ENCODE measurements at regions not wholly inside any gene's neighbourhood (a gene's known extent, or its start where the extent isn't known, plus 50 kb on each side); places are given as distances from the start of the nearest gene placed in this dataset.
"Not testable (repeated sequence)": the region's sequence is repeated elsewhere in the genome, so short reads cannot be mapped to it uniquely, and the experiment has no call there.

GRCh38 chr4:104279744-104280143, 214.9 kb downstream of the CXXC4 start:
- no peak for DNase-seq
- CTCF ChIA-PET = no interaction called here
- Mint-ChIP-seq H3K9me3 (ENCODE audit: low read depth) (peaks cover 2% of the 10 kb centered on the region), H3K27me3 (no peaks in the 10 kb centered on the region), H3K36me3 (no peaks in the 10 kb centered on the region), H3K27ac (no peak overlapping the region), H3K4me1 (no peaks in the 10 kb centered on the region), H3K4me3 (no peak overlapping the region)
- no peak for ATAC-seq

GRCh38 chr4:104272966-104273365, 221.7 kb downstream of the CXXC4 start:
- Mint-ChIP-seq H3K4me1 (no peaks in the 10 kb centered on the region), H3K9me3 (ENCODE audit: low read depth) (peaks cover 7% of the 10 kb centered on the region), H3K36me3 (no peaks in the 10 kb centered on the region), H3K27ac (no peak overlapping the region), H3K27me3 (no peaks in the 10 kb centered on the region), H3K4me3 (no peak overlapping the region)
- DNase-seq (no peak), ATAC-seq (no peak)
- CTCF ChIA-PET = no interaction called here

- H3K4me1 Mint-ChIP-seq; H3K36me3 Mint-ChIP-seq; H3K27me3 Mint-ChIP-seq; H3K9me3 Mint-ChIP-seq (ENCODE audit: low read depth); ATAC-seq; DNase-seq; H3K4me3 Mint-ChIP-seq; CTCF ChIA-PET; H3K27ac Mint-ChIP-seq: not testable (repeated sequence)
Measured at GRCh38 chr4:104269603-104270002, 225.1 kb downstream of the CXXC4 start.

GRCh38 chr4:104263100-104263499, 231.6 kb downstream of the CXXC4 start:
- Mint-ChIP-seq H3K9me3 (ENCODE audit: low read depth) (peaks cover 4% of the 10 kb centered on the region), H3K4me1 (no peaks in the 10 kb centered on the region), H3K27ac (no peak overlapping the region), H3K36me3 (no peaks in the 10 kb centered on the region), H3K4me3 (no peak overlapping the region), H3K27me3 (no peaks in the 10 kb centered on the region)
- ATAC-seq = no peak
- CTCF ChIA-PET = no interaction called here
- DNase-seq = no peak

GRCh38 chr4:104262678-104263077, 232.0 kb downstream of the CXXC4 start:
- H3K4me1 Mint-ChIP-seq = no peaks in the 10 kb centered on the region
- no peak for ATAC-seq
- H3K36me3 Mint-ChIP-seq = no peaks in the 10 kb centered on the region
- no peak overlapping the region for H3K27ac Mint-ChIP-seq
- H3K9me3 Mint-ChIP-seq (ENCODE audit: low read depth) = peaks cover 4% of the 10 kb centered on the region
- no peak for DNase-seq
- no peak overlapping the region for H3K4me3 Mint-ChIP-seq
- CTCF ChIA-PET = no interaction called here
- no peaks in the 10 kb centered on the region for H3K27me3 Mint-ChIP-seq

GRCh38 chr4:104248726-104249125, 246.0 kb downstream of the CXXC4 start:
- Mint-ChIP-seq H3K27ac (no peak overlapping the region), H3K4me1 (no peaks in the 10 kb centered on the region), H3K9me3 (ENCODE audit: low read depth) (peaks cover 11% of the 10 kb centered on the region), H3K36me3 (no peaks in the 10 kb centered on the region), H3K27me3 (no peaks in the 10 kb centered on the region), H3K4me3 (no peak overlapping the region)
- CTCF ChIA-PET = no interaction called here
- no peak for ATAC-seq
- DNase-seq = no peak

- H3K4me1 Mint-ChIP-seq = no peaks in the 10 kb centered on the region
- DNase-seq (no peak), ATAC-seq (no peak)
- CTCF ChIA-PET = no interaction called here
- H3K4me3 Mint-ChIP-seq = no peak overlapping the region
- no peaks in the 10 kb centered on the region for H3K36me3 Mint-ChIP-seq
- no peak overlapping the region for H3K27ac Mint-ChIP-seq
- no peaks in the 10 kb centered on the region for H3K27me3 Mint-ChIP-seq
- no peaks in the 10 kb centered on the region for H3K9me3 Mint-ChIP-seq (ENCODE audit: low read depth)
Measured at GRCh38 chr4:104235967-104236366, 258.7 kb downstream of the CXXC4 start.

- no peaks in the 10 kb centered on the region for H3K27me3 Mint-ChIP-seq
- no peak overlapping the region for H3K27ac Mint-ChIP-seq
- no peaks in the 10 kb centered on the region for H3K4me1 Mint-ChIP-seq
- peaks cover 12% of the 10 kb centered on the region for H3K9me3 Mint-ChIP-seq (ENCODE audit: low read depth)
- DNase-seq (no peak), ATAC-seq (no peak)
- CTCF ChIA-PET = no interaction called here
- no peak overlapping the region for H3K4me3 Mint-ChIP-seq
- H3K36me3 Mint-ChIP-seq = no peaks in the 10 kb centered on the region
Measured at GRCh38 chr4:104217526-104217925, 277.2 kb downstream of the CXXC4 start.

- H3K36me3 Mint-ChIP-seq = no peaks in the 10 kb centered on the region
- H3K4me3 Mint-ChIP-seq = no peak overlapping the region
- no peaks in the 10 kb centered on the region for H3K4me1 Mint-ChIP-seq
- CTCF ChIA-PET = no interaction called here
- peaks cover 13% of the 10 kb centered on the region for H3K9me3 Mint-ChIP-seq (ENCODE audit: low read depth)
- no peaks in the 10 kb centered on the region for H3K27me3 Mint-ChIP-seq
- H3K27ac Mint-ChIP-seq = no peak overlapping the region
- ATAC-seq (no peak), DNase-seq (no peak)
Measured at GRCh38 chr4:104211657-104212056, 283.0 kb downstream of the CXXC4 start.

GRCh38 chr4:104210420-104210819, 284.3 kb downstream of the CXXC4 start:
- no peak for ATAC-seq
- H3K9me3 Mint-ChIP-seq (ENCODE audit: low read depth) = peaks cover 9% of the 10 kb centered on the region
- no peaks in the 10 kb centered on the region for H3K4me1 Mint-ChIP-seq
- no peak for DNase-seq
- no peaks in the 10 kb centered on the region for H3K27me3 Mint-ChIP-seq
- no peaks in the 10 kb centered on the region for H3K36me3 Mint-ChIP-seq
- no peak overlapping the region for H3K4me3 Mint-ChIP-seq
- no peak overlapping the region for H3K27ac Mint-ChIP-seq
- CTCF ChIA-PET = no interaction called here

GRCh38 chr4:104206784-104207183, 287.9 kb downstream of the CXXC4 start:
- H3K36me3 Mint-ChIP-seq = no peaks in the 10 kb centered on the region
- no peak overlapping the region for H3K4me3 Mint-ChIP-seq
- H3K27me3 Mint-ChIP-seq = no peaks in the 10 kb centered on the region
- DNase-seq (no peak), ATAC-seq (no peak)
- H3K4me1 Mint-ChIP-seq = no peaks in the 10 kb centered on the region
- CTCF ChIA-PET = no interaction called here
- H3K27ac Mint-ChIP-seq = no peak overlapping the region
- peaks cover 3% of the 10 kb centered on the region for H3K9me3 Mint-ChIP-seq (ENCODE audit: low read depth)

GRCh38 chr4:104205116-104205515, 289.6 kb downstream of the CXXC4 start:
- ATAC-seq = no peak
- Mint-ChIP-seq H3K9me3 (ENCODE audit: low read depth) (peaks cover 3% of the 10 kb centered on the region), H3K36me3 (no peaks in the 10 kb centered on the region), H3K4me1 (no peaks in the 10 kb centered on the region), H3K27ac (no peak overlapping the region), H3K4me3 (no peak overlapping the region), H3K27me3 (no peaks in the 10 kb centered on the region)
- CTCF ChIA-PET = no interaction called here
- no peak for DNase-seq

- Mint-ChIP-seq H3K27me3 (no peaks in the 10 kb centered on the region), H3K4me1 (no peaks in the 10 kb centered on the region), H3K36me3 (no peaks in the 10 kb centered on the region), H3K9me3 (ENCODE audit: low read depth) (peaks cover 5% of the 10 kb centered on the region), H3K4me3 (no peak overlapping the region), H3K27ac (no peak overlapping the region)
- ATAC-seq (no peak), DNase-seq (no peak)
- CTCF ChIA-PET = no interaction called here
Measured at GRCh38 chr4:104188301-104188700, 306.4 kb downstream of the CXXC4 start.

- DNase-seq = no peak
- H3K27ac Mint-ChIP-seq = no peak overlapping the region
- H3K4me3 Mint-ChIP-seq = no peak overlapping the region
- ATAC-seq = no peak
- peaks cover 5% of the 10 kb centered on the region for H3K9me3 Mint-ChIP-seq (ENCODE audit: low read depth)
- H3K36me3 Mint-ChIP-seq = no peaks in the 10 kb centered on the region
- H3K27me3 Mint-ChIP-seq = no peaks in the 10 kb centered on the region
- no peaks in the 10 kb centered on the region for H3K4me1 Mint-ChIP-seq
- CTCF ChIA-PET = no interaction called here
Measured at GRCh38 chr4:104169437-104169836, 325.3 kb downstream of the CXXC4 start.

GRCh38 chr4:104166749-104167148, 327.9 kb downstream of the CXXC4 start:
- DNase-seq (no peak), ATAC-seq (no peak)
- CTCF ChIA-PET = no interaction called here
- Mint-ChIP-seq H3K4me3 (no peak overlapping the region), H3K9me3 (ENCODE audit: low read depth) (peaks cover 4% of the 10 kb centered on the region), H3K36me3 (no peaks in the 10 kb centered on the region), H3K27me3 (no peaks in the 10 kb centered on the region), H3K27ac (no peak overlapping the region), H3K4me1 (no peaks in the 10 kb centered on the region)
